CD4-positive, CD25-positive, alpha-beta regulatory T cell (primary cell): ENCODE measurements at regions not wholly inside any gene's neighbourhood (a gene's known extent, or its start where the extent isn't known, plus 50 kb on each side); places are given as distances from the start of the nearest gene placed in this dataset.

Experiments
- ATAC-seq, 2 donors: fragments of 150-1000 bp; cut with Tn5 transposase; one replicate each; pipeline ENCODE4 v1.10.0; 2021; ENCODE audit warnings: low read depth in 2 of 2, moderate number of reproducible peaks in 2 of 2, moderate library complexity in 1 of 2
- DNase-seq, 3 donors: peaks; one replicate each; pipeline versions ENCODE4 v3.0.0 to v3.0.0-alpha.2; 2012 to 2022; ENCODE audit warnings: mixed read lengths in 1 of 3
- H3K27ac ChIP-seq: one replicate; pipeline ENCODE4 v1.7.0; 2013; ENCODE audit warnings: mild to moderate bottlenecking, low read length; ENCODE audit not compliant: insufficient read depth, poor library complexity, severe bottlenecking
- H3K27me3 ChIP-seq: one replicate; pipeline ENCODE4 v1.7.0; 2013; ENCODE audit warnings: low read length; ENCODE audit not compliant: control insufficient read depth, insufficient read depth
- H3K36me3 ChIP-seq: one replicate; pipeline ENCODE4 v1.7.0; 2013; ENCODE audit warnings: mild to moderate bottlenecking, low read length, moderate library complexity; ENCODE audit not compliant: control insufficient read depth, insufficient read depth
- H3K4me1 ChIP-seq: 2 replicates; pipeline ENCODE4 v1.7.0; 2013; ENCODE audit warnings: mild to moderate bottlenecking, low read length; ENCODE audit not compliant: insufficient read depth, control insufficient read depth, poor library complexity, severe bottlenecking
- H3K4me3 ChIP-seq: one replicate; pipeline ENCODE4 v1.7.0; 2013; ENCODE audit warnings: low read depth, mild to moderate bottlenecking, low read length, moderate library complexity
- H3K9me3 ChIP-seq, 2 experiments: 1 replicate in 1 of 2; 2 replicates in 1 of 2; pipeline ENCODE4 v1.7.0; 2013; ENCODE audit warnings: low read length in 2 of 2, mild to moderate bottlenecking in 1 of 2, moderate library complexity in 1 of 2; ENCODE audit not compliant: control insufficient read depth in 2 of 2
- H3K27ac Mint-ChIP-seq, 3 donors: one replicate each; pipeline ENCODE4 v1.8.0; 2020 to 2022; ENCODE audit warnings: mild to moderate bottlenecking in 3 of 3, mixed read lengths in 3 of 3, moderate library complexity in 2 of 3
- H3K27me3 Mint-ChIP-seq: one replicate; pipeline ENCODE4 v1.8.0; 2022; ENCODE audit warnings: mild to moderate bottlenecking, mixed read lengths
- H3K36me3 Mint-ChIP-seq: one replicate; pipeline ENCODE4 v1.8.0; 2020; ENCODE audit warnings: mixed read lengths
- H3K4me1 Mint-ChIP-seq, 4 donors: one replicate each; pipeline ENCODE4 v1.8.0; 2020 to 2022; ENCODE audit warnings: mixed read lengths in 4 of 4, mild to moderate bottlenecking in 1 of 4
- H3K4me3 Mint-ChIP-seq, 4 donors: one replicate each; pipeline ENCODE4 v1.8.0; 2020 to 2022; ENCODE audit warnings: mild to moderate bottlenecking in 4 of 4, mixed read lengths in 4 of 4, moderate library complexity in 3 of 4
- H3K9me3 Mint-ChIP-seq, 7 donors: one replicate each; pipeline ENCODE4 v1.8.0; 2020 to 2022; ENCODE audit warnings: mixed read lengths in 7 of 7, mild to moderate bottlenecking in 3 of 7, moderate library complexity in 2 of 7

DNA sequence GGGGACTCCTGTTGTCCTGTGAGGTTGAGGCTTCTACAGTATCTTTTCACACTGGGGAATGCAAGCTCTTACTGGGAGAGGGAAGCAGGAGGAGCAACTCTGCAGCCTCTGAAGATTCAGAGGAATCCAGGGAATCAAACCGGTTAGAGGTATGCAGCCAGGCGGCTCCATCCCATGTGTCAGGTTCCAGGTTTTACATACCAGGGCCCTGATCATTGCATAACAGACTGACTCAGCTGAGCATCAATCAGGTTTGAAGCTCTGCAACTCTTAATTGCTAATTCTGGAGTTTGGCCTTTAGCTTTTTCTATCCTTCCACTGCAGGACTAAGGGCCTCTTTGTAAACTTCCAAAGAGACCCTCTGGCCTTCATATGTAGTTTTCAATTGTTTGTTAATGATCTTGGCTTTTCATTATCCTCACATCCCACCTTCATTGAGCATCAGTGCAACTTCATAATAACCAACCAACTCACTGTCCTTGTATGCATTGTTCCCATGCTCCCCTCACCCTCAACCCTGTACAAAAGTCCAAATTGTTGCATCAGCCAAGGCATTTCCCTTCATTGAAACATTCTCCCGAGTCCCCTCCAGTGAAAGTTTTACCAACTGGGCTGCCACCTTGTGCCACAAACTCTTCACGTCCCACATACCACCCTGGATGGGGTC, 59.7 kb upstream of the DHX40 start:
- Mint-ChIP-seq H3K36me3 (no peaks in the 10 kb centered on the region), H3K27me3 (peaks cover 18% of the 10 kb centered on the region), H3K9me3 (no peaks in the 10 kb centered on the region), H3K4me1 (no peaks in the 10 kb centered on the region), H3K4me3 (no peak overlapping the region), H3K27ac (no peak overlapping the region)
- no peaks in the 10 kb centered on the region for H3K36me3 ChIP-seq
- H3K9me3 ChIP-seq, result no peaks in the 10 kb centered on the region
- ATAC-seq (no peak), DNase-seq (no peak)
- no peaks in the 10 kb centered on the region for H3K27me3 ChIP-seq
- H3K27ac ChIP-seq, result no peak overlapping the region
- no peak overlapping the region for H3K4me3 ChIP-seq
- H3K4me1 ChIP-seq, result no peaks in the 10 kb centered on the region

DNA sequence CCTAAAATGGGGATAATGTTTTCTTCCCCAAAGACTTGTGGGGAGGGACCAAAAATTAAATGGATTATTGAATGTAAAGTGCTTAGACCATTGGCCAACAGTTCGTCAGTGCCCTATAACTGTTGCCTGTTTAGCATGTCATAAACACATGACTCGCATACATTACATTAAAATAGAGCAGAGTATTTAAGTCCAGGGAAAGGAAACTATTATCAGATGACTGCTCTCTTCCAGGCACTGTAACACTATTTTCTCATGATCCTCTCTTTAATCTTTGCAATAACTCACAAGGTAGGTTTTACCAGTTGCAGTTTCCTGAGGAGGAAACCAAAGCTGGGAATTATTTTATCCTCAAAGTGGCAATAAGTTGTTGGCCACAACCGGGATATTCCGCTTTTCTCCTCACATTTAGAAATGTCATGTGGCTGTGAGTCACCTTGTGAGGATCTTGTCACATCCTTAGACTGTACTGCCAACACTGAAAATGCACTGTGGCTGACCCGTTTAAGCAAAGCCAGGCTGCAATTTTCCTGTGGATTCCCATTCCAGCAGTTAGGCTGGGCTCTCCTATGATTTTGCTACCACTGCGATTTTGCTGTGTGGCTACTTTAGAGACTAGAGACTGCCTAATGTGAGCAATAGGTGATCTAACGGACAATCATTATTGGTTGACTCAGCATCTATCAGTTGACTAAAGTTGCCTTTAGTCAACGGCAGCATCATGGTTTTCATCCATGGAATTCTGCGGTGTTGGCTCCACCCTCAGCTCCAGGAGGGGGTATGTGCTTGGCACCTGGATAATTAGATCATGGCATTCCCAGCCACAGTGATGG, 58.3 kb upstream of the DHX40 start:
- no peak overlapping the region for H3K4me3 ChIP-seq
- Mint-ChIP-seq H3K36me3 (no peaks in the 10 kb centered on the region), H3K9me3 (no peaks in the 10 kb centered on the region), H3K4me1 (no peaks in the 10 kb centered on the region), H3K27me3 (peaks cover 24% of the 10 kb centered on the region), H3K4me3 (no peak overlapping the region), H3K27ac (no peak overlapping the region)
- no peak overlapping the region for H3K27ac ChIP-seq
- no peaks in the 10 kb centered on the region for H3K4me1 ChIP-seq
- H3K36me3 ChIP-seq, result no peaks in the 10 kb centered on the region
- DNase-seq (no peak), ATAC-seq (no peak)
- no peaks in the 10 kb centered on the region for H3K27me3 ChIP-seq
- no peaks in the 10 kb centered on the region for H3K9me3 ChIP-seq

DNA sequence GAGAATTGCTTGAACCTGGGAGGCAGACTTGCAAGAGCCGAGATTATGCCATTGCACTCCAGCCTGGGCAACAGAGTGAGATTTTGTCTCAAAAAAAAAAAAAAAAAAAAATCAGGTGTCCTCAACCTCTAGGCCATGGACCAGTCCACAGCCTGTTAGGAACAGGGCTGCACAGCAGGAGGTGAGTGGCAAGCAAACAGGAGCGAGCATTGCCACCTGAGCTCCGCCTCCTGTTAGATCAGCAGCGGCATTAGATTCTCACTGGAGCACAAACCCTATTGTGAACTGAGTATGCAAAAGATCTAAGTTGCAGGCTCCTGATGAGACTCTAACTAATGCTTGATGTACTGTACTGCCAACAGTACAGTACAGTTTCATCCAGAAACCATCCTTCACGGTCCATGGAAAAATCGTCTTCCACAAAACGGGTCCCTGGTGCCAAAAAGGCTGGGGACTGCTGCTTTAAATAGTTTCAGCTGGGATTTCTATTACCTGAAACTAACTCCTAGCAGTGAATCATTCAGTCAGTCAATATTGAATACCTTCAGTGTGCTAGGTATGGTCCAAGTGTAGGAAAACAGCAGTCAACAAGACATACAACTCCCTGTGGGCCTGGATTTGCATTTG, 56.3 kb upstream of the DHX40 start:
- no peak for DNase-seq
- no peaks in the 10 kb centered on the region for H3K27me3 ChIP-seq
- H3K36me3 Mint-ChIP-seq, result no peaks in the 10 kb centered on the region
- H3K27ac Mint-ChIP-seq, result no peak overlapping the region
- no peaks in the 10 kb centered on the region for H3K4me1 Mint-ChIP-seq
- no peaks in the 10 kb centered on the region for H3K4me1 ChIP-seq
- H3K27ac ChIP-seq, result no peak overlapping the region
- no peaks in the 10 kb centered on the region for H3K9me3 Mint-ChIP-seq
- H3K36me3 ChIP-seq, result no peaks in the 10 kb centered on the region
- H3K4me3 ChIP-seq, result no peak overlapping the region
- H3K9me3 ChIP-seq, result no peaks in the 10 kb centered on the region
- H3K4me3 Mint-ChIP-seq, result no peak overlapping the region
- ATAC-seq, result no peak
- peaks cover 26% of the 10 kb centered on the region for H3K27me3 Mint-ChIP-seq

DNA sequence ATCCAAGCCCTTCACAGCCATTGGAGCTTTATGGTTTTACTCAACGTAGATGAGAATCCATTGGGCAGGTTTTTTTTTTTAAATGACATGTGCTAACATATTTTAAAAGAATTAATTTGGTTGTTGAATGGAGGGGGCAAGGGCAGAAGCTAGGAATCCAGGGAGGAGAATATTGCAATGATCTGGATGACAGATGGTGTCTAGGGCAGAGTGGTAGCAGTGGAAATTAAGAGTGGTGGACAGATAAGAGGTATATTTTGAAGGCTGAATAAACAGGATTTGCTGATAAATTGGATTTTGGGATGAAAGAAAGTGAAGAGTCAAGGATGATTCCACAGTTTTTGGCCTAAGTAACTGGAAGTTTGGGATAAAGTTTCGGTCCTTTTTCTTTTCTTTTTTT, 54.8 kb upstream of the DHX40 start:
- Histone ChIP-seq H3K4me1 (no peaks in the 10 kb centered on the region), H3K4me3 (no peak overlapping the region), H3K27me3 (no peaks in the 10 kb centered on the region), H3K9me3 (no peaks in the 10 kb centered on the region), H3K36me3 (no peaks in the 10 kb centered on the region), H3K27ac (no peak overlapping the region)
- no peak for ATAC-seq
- peaks cover 31% of the 10 kb centered on the region for H3K27me3 Mint-ChIP-seq
- no peaks in the 10 kb centered on the region for H3K36me3 Mint-ChIP-seq
- no peak overlapping the region for H3K4me3 Mint-ChIP-seq
- no peaks in the 10 kb centered on the region for H3K4me1 Mint-ChIP-seq
- DNase-seq, result no peak
- no peaks in the 10 kb centered on the region for H3K9me3 Mint-ChIP-seq
- no peak overlapping the region for H3K27ac Mint-ChIP-seq

DNA sequence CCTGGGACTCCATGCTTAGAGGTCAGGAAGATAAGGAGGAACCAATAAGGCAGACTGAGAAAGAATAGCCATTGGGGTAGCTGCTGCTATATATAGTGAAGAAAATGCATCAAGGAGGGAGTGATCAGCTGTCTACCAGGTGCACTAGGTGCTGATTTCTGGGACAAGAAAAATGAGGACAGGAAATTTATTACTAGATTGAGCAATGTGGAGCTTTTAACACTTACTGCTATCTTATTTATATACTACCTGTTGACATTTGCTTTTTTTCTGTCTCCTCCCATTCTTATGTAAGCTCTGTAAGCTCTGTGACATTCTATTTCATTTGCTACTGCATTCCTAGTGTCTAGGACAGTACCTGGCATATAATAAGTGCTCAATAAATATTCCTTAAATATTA, 53.7 kb upstream of the DHX40 start:
- H3K36me3 ChIP-seq, result no peaks in the 10 kb centered on the region
- H3K4me1 Mint-ChIP-seq, result no peaks in the 10 kb centered on the region
- H3K9me3 ChIP-seq, result no peaks in the 10 kb centered on the region
- no peaks in the 10 kb centered on the region for H3K27me3 ChIP-seq
- DNase-seq (no peak), ATAC-seq (no peak)
- H3K9me3 Mint-ChIP-seq, result no peaks in the 10 kb centered on the region
- H3K4me3 Mint-ChIP-seq, result no peak overlapping the region
- H3K27ac ChIP-seq, result no peak overlapping the region
- H3K27ac Mint-ChIP-seq, result no peak overlapping the region
- H3K4me1 ChIP-seq, result no peaks in the 10 kb centered on the region
- no peak overlapping the region for H3K4me3 ChIP-seq
- peaks cover 31% of the 10 kb centered on the region for H3K27me3 Mint-ChIP-seq
- H3K36me3 Mint-ChIP-seq, result no peaks in the 10 kb centered on the region

DNA sequence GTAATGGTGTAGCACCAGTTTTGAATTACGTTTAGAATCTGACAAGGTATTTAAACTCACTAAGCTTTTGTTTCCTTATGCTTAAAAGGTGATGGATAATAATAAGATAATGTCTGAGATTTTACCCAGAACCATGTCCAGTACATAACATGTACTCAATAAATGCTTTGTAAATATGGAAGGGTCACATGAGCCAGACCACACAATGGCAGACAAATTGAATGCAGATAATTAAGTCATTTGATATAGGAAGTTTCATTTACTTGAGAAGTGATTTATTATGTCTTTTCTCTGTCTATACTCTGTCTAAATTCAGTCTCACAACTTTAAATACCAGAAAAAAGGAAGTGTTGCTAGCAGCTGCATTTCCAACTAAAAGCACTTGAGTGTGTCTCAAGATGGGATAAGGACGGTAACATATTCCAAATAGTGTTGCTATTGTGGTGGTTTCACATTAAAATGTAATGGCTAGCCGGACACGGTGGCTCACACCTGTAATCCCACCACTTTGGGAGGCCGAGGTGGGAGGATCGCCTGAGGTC, 52.5 kb upstream of the DHX40 start:
- DNase-seq, result no peak
- Histone ChIP-seq H3K4me1 (no peaks in the 10 kb centered on the region), H3K27me3 (no peaks in the 10 kb centered on the region), H3K36me3 (no peaks in the 10 kb centered on the region), H3K4me3 (no peak overlapping the region), H3K27ac (no peak overlapping the region), H3K9me3 (no peaks in the 10 kb centered on the region)
- Mint-ChIP-seq H3K4me3 (no peak overlapping the region), H3K9me3 (no peaks in the 10 kb centered on the region), H3K4me1 (no peaks in the 10 kb centered on the region), H3K27me3 (peaks cover 32% of the 10 kb centered on the region), H3K27ac (no peak overlapping the region), H3K36me3 (no peaks in the 10 kb centered on the region)
- no peak for ATAC-seq

DNA sequence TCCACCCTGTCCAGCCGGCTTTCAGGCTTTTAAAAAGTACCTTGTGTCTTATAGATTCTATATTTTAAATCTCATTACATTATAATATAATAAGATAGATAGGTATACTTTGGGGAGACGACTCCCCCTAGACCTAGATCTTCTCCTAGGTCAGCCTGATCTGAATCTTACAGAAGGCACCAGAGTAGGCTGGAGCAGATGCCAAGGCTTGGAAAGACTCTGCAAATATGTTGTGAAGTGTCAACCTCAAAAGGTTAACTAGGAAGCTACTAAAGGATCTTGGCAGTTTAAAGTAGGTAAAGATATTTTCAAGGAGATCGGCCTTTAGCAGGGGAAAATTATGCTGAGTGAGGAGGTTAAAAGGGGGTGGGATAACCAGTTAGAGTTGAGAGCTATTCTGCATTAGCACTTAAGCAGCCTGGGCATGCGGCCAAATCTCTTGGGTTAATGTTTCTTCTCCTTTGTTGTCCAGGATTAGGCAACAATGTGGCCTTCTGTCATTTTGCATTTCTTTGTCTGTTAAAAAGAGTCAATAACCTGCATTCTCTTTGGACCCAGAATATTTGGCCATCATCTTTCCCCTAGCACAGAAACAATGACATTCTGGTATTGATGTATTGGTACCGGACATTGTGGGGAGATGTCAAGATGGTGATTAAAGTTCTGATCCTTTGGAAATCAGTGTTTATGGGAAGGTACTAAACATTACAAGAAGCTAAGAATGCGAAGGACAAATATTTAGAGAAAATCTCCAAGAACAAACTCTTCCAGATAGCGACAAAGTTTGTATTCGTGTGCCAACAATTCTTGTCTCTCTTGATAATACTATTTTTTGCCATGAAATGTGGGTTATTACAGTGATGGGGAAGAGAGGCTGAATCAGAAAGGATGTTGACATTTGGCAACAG, 51.2 kb upstream of the DHX40 start:
- H3K4me3 Mint-ChIP-seq, result no peak overlapping the region
- no peaks in the 10 kb centered on the region for H3K36me3 Mint-ChIP-seq
- H3K27ac Mint-ChIP-seq, result no peak overlapping the region
- Histone ChIP-seq H3K27ac (no peak overlapping the region), H3K9me3 (no peaks in the 10 kb centered on the region), H3K4me3 (no peak overlapping the region), H3K27me3 (no peaks in the 10 kb centered on the region), H3K4me1 (no peaks in the 10 kb centered on the region), H3K36me3 (no peaks in the 10 kb centered on the region)
- no peak for ATAC-seq
- H3K9me3 Mint-ChIP-seq, result no peaks in the 10 kb centered on the region
- no peaks in the 10 kb centered on the region for H3K4me1 Mint-ChIP-seq
- no peak for DNase-seq
- H3K27me3 Mint-ChIP-seq, result peaks cover 37% of the 10 kb centered on the region
